PC-9 (cell line): ENCODE measurements at regions not wholly inside any gene's neighbourhood (a gene's known extent, or its start where the extent isn't known, plus 50 kb on each side); places are given as distances from the start of the nearest gene placed in this dataset.

Source experiments
- BruUV-seq: library from RNA; stranded (reverse); fragments of 400-500 nt; replicated peaks from 2 replicates; lab custom pipeline; 2021; lab: Mats Ljungman, UMichigan
- CTCF ChIA-PET: fragments of 300-600 bp; sonication (Branson Sonifier 250); formaldehyde crosslinking; loops from one replicate; lab custom pipeline; 2022; ENCODE audit warnings: antibody characterized with exemption; lab: Charles Lee
- POLR2A ChIA-PET: fragments of 300-600 bp; sonication (Branson Sonifier 250); formaldehyde crosslinking; loops from one replicate; lab custom pipeline; 2022; ENCODE audit warnings: antibody characterized with exemption; ENCODE audit not compliant: unreplicated experiment; lab: Charles Lee
- DNase-seq, 2 experiments: peaks; one replicate each; pipeline versions ENCODE4 v3.0.0 to v3.0.0-alpha.2; 2015 to 2022; ENCODE audit warnings: mixed read lengths in 1 of 2
- H2AFZ ChIP-seq: fragments of 200-600 bp; sonication (generic); 2 replicates; pipeline ENCODE4 v1.8.1; 2017; ENCODE audit warnings: antibody characterized with exemption
- H3F3A ChIP-seq: fragments of 200-600 bp; sonication (generic); 2 replicates; pipeline ENCODE4 v1.8.1; 2017; ENCODE audit warnings: antibody characterized with exemption, mild to moderate bottlenecking, low read depth; ENCODE audit not compliant: insufficient read depth
- H3K27ac ChIP-seq: fragments of 200-600 bp; sonication (generic); 2 replicates; pipeline ENCODE4 v1.6.1; 2016; ENCODE audit warnings: mixed run types
- H3K27me3 ChIP-seq: fragments of 200-600 bp; sonication (generic); 2 replicates; pipeline ENCODE4 v1.6.1; 2016; ENCODE audit warnings: low read depth, mixed run types; ENCODE audit not compliant: insufficient read depth
- H3K36me3 ChIP-seq: fragments of 200-600 bp; sonication (generic); 2 replicates; pipeline ENCODE4 v1.6.1; 2016; ENCODE audit warnings: low read depth, mixed run types
- H3K4me1 ChIP-seq: fragments of 200-600 bp; sonication (generic); replicated peaks from 2 replicates; pipeline ENCODE4 v1.6.1; 2016; ENCODE audit warnings: mixed run types; ENCODE audit not compliant: insufficient read depth
- H3K4me2 ChIP-seq: fragments of 200-600 bp; sonication (generic); 2 replicates; pipeline ENCODE4 v1.6.1; 2017; ENCODE audit warnings: mixed run types
- H3K4me3 ChIP-seq: fragments of 200-600 bp; sonication (generic); 2 replicates; pipeline ENCODE4 v1.6.1; 2016; ENCODE audit warnings: mixed run types
- H3K79me2 ChIP-seq: fragments of 200-600 bp; sonication (generic); 2 replicates; pipeline ENCODE4 v1.6.1; 2017; ENCODE audit warnings: low read depth, mixed run types
- H3K9me2 ChIP-seq: fragments of 200-600 bp; sonication (generic); 2 replicates; pipeline ENCODE4 v1.8.1; 2017; ENCODE audit warnings: mild to moderate bottlenecking; ENCODE audit not compliant: insufficient read depth
- H3K9me3 ChIP-seq: fragments of 200-600 bp; sonication (generic); 2 replicates; pipeline ENCODE4 v1.8.1; 2016; ENCODE audit warnings: low read depth; ENCODE audit not compliant: insufficient read depth
- H4K20me1 ChIP-seq: fragments of 200-600 bp; sonication (generic); 2 replicates; pipeline ENCODE4 v1.8.1; 2017; ENCODE audit not compliant: insufficient read depth
- EZH2 ChIP-seq: fragments of 200-600 bp; sonication (generic); IDR thresholded peaks from 2 replicates; pipeline ENCODE4 v1.8.0; 2017; ENCODE audit warnings: antibody characterized with exemption, low read depth
- intact Hi-C: fragments of 100-400 bp; cut with micrococcal nuclease; formaldehyde crosslinking; loops from one replicate; pipeline ENCODE4 v1.10.0; 2022; ENCODE audit not compliant: unreplicated experiment
- TF ChIP-seq, protein P1 (sequence below): fragments of 200-600 bp; sonication (generic); conservative IDR thresholded peaks from 2 replicates; pipeline ENCODE4 v1.6.1; 2017; ENCODE audit warnings: mixed run types, antibody characterized with exemption, mild to moderate bottlenecking, moderate library complexity

DNA sequence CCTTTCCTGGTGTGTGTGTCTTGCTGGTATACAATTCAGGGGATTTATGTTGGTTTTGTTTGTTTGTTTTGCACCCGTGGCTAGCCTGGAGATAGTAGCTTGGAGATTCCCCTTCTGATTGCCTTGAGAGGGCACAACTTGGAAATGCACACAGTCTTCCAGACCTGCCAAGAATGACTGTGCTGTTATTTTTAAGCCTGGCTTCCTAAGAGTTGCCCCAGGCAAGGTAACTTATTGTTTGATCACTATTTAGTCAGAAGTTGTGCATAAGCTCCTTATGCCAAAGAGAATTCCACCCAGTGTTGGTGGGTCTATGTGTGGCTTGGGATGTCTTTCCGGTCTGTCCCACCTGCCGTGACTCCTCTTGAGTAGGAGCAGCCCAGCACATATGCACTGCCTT lies 421.9 kb upstream of the KCNN2 start:
- BruUV-seq, result no TSS peak
- Histone ChIP-seq H3K36me3 (no peaks in the 10 kb centered on the region), H3K9me2 (no peaks in the 10 kb centered on the region), H3K4me3 (no peak overlapping the region), H3F3A (no peaks in the 10 kb centered on the region), H3K79me2 (no peaks in the 10 kb centered on the region), H3K4me2 (no peak overlapping the region), H2AFZ (no peak overlapping the region), H3K27ac (no peak overlapping the region), H3K9me3 (no peaks in the 10 kb centered on the region), H3K27me3 (no peaks in the 10 kb centered on the region), H4K20me1 (no peaks in the 10 kb centered on the region), H3K4me1 (no peaks in the 10 kb centered on the region)
- no peak for TF ChIP-seq EZH2
- TF ChIP-seq, protein P1, sequence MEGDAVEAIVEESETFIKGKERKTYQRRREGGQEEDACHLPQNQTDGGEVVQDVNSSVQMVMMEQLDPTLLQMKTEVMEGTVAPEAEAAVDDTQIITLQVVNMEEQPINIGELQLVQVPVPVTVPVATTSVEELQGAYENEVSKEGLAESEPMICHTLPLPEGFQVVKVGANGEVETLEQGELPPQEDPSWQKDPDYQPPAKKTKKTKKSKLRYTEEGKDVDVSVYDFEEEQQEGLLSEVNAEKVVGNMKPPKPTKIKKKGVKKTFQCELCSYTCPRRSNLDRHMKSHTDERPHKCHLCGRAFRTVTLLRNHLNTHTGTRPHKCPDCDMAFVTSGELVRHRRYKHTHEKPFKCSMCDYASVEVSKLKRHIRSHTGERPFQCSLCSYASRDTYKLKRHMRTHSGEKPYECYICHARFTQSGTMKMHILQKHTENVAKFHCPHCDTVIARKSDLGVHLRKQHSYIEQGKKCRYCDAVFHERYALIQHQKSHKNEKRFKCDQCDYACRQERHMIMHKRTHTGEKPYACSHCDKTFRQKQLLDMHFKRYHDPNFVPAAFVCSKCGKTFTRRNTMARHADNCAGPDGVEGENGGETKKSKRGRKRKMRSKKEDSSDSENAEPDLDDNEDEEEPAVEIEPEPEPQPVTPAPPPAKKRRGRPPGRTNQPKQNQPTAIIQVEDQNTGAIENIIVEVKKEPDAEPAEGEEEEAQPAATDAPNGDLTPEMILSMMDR, result no peak
- POLR2A ChIA-PET, result no interaction called here
- CTCF ChIA-PET, result no interaction called here
- no peak for DNase-seq
- intact Hi-C loops, result no loop called here

GRCh38 chr5:113950186-113950585 lies 411.7 kb upstream of the KCNN2 start:
- Histone ChIP-seq H4K20me1 (no peaks in the 10 kb centered on the region), H2AFZ (no peak overlapping the region), H3K27ac (no peak overlapping the region), H3K36me3 (no peaks in the 10 kb centered on the region), H3K79me2 (no peaks in the 10 kb centered on the region), H3K4me1 (no peaks in the 10 kb centered on the region), H3K4me3 (no peak overlapping the region), H3F3A (no peaks in the 10 kb centered on the region), H3K27me3 (peaks cover 22% of the 10 kb centered on the region), H3K4me2 (no peak overlapping the region), H3K9me2 (no peaks in the 10 kb centered on the region), H3K9me3 (0 out of 2 replicates have a peak, but pooled peaks cover 3% of the 10 kb centered on the region)
- TF ChIP-seq EZH2, result no peak
- TF ChIP-seq, protein P1, result no peak
- DNase-seq, result no peak
- POLR2A ChIA-PET, result no interaction called here
- intact Hi-C loops, result no loop called here
- no TSS peak for BruUV-seq
- CTCF ChIA-PET, result no interaction called here

GRCh38 chr5:113965225-113965624 lies 396.6 kb upstream of the KCNN2 start:
- Histone ChIP-seq H3K4me1 (no peaks in the 10 kb centered on the region), H3F3A (no peaks in the 10 kb centered on the region), H3K27ac (no peak overlapping the region), H3K79me2 (no peaks in the 10 kb centered on the region), H4K20me1 (no peaks in the 10 kb centered on the region), H3K36me3 (no peaks in the 10 kb centered on the region), H3K4me2 (no peak overlapping the region), H3K4me3 (no peak overlapping the region), H2AFZ (no peak overlapping the region), H3K9me3 (no peaks in the 10 kb centered on the region), H3K27me3 (no peaks in the 10 kb centered on the region), H3K9me2 (no peaks in the 10 kb centered on the region)
- POLR2A ChIA-PET, result no interaction called here
- no peak for DNase-seq
- no peak for TF ChIP-seq EZH2
- TF ChIP-seq, protein P1, result no peak
- intact Hi-C loops, result no loop called here
- CTCF ChIA-PET, result no interaction called here
- BruUV-seq, result no TSS peak
